Gastrocnemius medialis (tissue), 4 donors: ENCODE measurements at regions not wholly inside any gene's neighbourhood (a gene's known extent, or its start where the extent isn't known, plus 50 kb on each side); places are given as distances from the start of the nearest gene placed in this dataset.
"Not testable (repeated sequence)": the region's sequence is repeated elsewhere in the genome, so short reads cannot be mapped to it uniquely, and the experiment has no call there.

Experiments
- CTCF ChIP-seq, 5 experiments: fragments of 450-650 bp in 3 of 5; fragments of 200-600 bp in 2 of 5; sonication (generic) in 2 of 5; IDR thresholded peaks in 4 of 5; conservative IDR thresholded peaks in 1 of 5; 1 replicate in 4 of 5; 2 replicates in 1 of 5; pipeline ENCODE4 v1.5.1; 2016 to 2019; ENCODE audit warnings: antibody characterized with exemption in 5 of 5, mild to moderate bottlenecking in 3 of 5, moderate library complexity in 3 of 5
- POLR2A ChIP-seq, 2 donors: fragments of 450-650 bp; IDR thresholded peaks; one replicate each; pipeline ENCODE4 v1.6.1; 2017; ENCODE audit warnings: antibody characterized with exemption in 2 of 2, mild to moderate bottlenecking in 2 of 2, moderate library complexity in 2 of 2

GRCh38 chr5:99410386-99410785, 481.6 kb upstream of the CHD1 start:
- not testable (repeated sequence) for TF ChIP-seq CTCF (IDR thresholded peaks at IDR 0.05 in 4 of 5, conservative IDR thresholded peaks at IDR 0.05 in 1 of 5); POLR2A (IDR thresholded peaks at IDR 0.05)
